ENCODE measurements at regions not wholly inside any gene's neighbourhood (a gene's known extent, or its start where the extent isn't known, plus 50 kb on each side); places are given as distances from the start of the nearest gene placed in this dataset.

GRCh38 chr4:32191961-32192360 is 1471.8 kb downstream of the PCDH7 start:
- TF ChIP-seq POLR2A (IDR thresholded peaks at IDR 0.05) = no peak
- TF ChIP-seq, protein P1, sequence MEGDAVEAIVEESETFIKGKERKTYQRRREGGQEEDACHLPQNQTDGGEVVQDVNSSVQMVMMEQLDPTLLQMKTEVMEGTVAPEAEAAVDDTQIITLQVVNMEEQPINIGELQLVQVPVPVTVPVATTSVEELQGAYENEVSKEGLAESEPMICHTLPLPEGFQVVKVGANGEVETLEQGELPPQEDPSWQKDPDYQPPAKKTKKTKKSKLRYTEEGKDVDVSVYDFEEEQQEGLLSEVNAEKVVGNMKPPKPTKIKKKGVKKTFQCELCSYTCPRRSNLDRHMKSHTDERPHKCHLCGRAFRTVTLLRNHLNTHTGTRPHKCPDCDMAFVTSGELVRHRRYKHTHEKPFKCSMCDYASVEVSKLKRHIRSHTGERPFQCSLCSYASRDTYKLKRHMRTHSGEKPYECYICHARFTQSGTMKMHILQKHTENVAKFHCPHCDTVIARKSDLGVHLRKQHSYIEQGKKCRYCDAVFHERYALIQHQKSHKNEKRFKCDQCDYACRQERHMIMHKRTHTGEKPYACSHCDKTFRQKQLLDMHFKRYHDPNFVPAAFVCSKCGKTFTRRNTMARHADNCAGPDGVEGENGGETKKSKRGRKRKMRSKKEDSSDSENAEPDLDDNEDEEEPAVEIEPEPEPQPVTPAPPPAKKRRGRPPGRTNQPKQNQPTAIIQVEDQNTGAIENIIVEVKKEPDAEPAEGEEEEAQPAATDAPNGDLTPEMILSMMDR (IDR thresholded peaks at IDR 0.05) = no peak
- no peak for TF ChIP-seq POLR2AphosphoS5 (IDR thresholded peaks at IDR 0.05)
